Stimulated activated CD8-positive, alpha-beta memory T cell treated with anti-CD3 and anti-CD28 coated beads, Interleukin-12 subunit alpha, Interleukin-12 subunit beta, amount 100 ng/mL, for 4 hours (primary cell): ENCODE measurements at regions not wholly inside any gene's neighbourhood (a gene's known extent, or its start where the extent isn't known, plus 50 kb on each side); places are given as distances from the start of the nearest gene placed in this dataset.

Source experiments
- DNase-seq: peaks from one replicate; pipeline ENCODE4 v3.0.0-alpha.2; 2020; ENCODE audit warnings: low read depth

GRCh38 chr2:126793885-126794613 lies 104.6 kb upstream of the TEX51 start:
- no peak for DNase-seq

GRCh38 chr2:126795656-126796055 lies 103.0 kb upstream of the TEX51 start:
- no peak for DNase-seq

- no peak for DNase-seq
These were observed 101.6 kb upstream of the TEX51 start for GRCh38 chr2:126796931-126797621.

- no peak for DNase-seq
These were observed 100.9 kb upstream of the TEX51 start for GRCh38 chr2:126797622-126798275.

GRCh38 chr2:126798276-126799140 lies 100.2 kb upstream of the TEX51 start:
- no peak for DNase-seq

GRCh38 chr2:126799301-126799700 lies 99.4 kb upstream of the TEX51 start:
- DNase-seq = no peak

- no peak for DNase-seq
These were observed 97.2 kb upstream of the TEX51 start for GRCh38 chr2:126801473-126801872.

- no peak for DNase-seq
These were observed 96.4 kb upstream of the TEX51 start for GRCh38 chr2:126802316-126802715.

GRCh38 chr2:126802774-126803433 lies 95.8 kb upstream of the TEX51 start:
- DNase-seq = no peak

- no peak for DNase-seq
These were observed 95.3 kb upstream of the TEX51 start for GRCh38 chr2:126803434-126803775.

GRCh38 chr2:126804347-126804746 lies 94.3 kb upstream of the TEX51 start:
- DNase-seq = no peak

GRCh38 chr2:126808929-126809328 lies 89.8 kb upstream of the TEX51 start:
- no peak for DNase-seq

GRCh38 chr2:126809340-126809739 lies 89.3 kb upstream of the TEX51 start:
- no peak for DNase-seq

- DNase-seq = no peak
These were observed 88.7 kb upstream of the TEX51 start for GRCh38 chr2:126810001-126810400.

- no peak for DNase-seq
These were observed 87.6 kb upstream of the TEX51 start for GRCh38 chr2:126811101-126811500.

GRCh38 chr2:126817172-126817571 lies 81.5 kb upstream of the TEX51 start:
- DNase-seq = no peak

- DNase-seq = no peak
These were observed 76.6 kb upstream of the TEX51 start for GRCh38 chr2:126822115-126822514.

- DNase-seq = no peak
These were observed 75.8 kb upstream of the TEX51 start for GRCh38 chr2:126822921-126823320.

GRCh38 chr2:126823951-126824350 lies 74.7 kb upstream of the TEX51 start:
- DNase-seq = no peak

- DNase-seq = no peak
These were observed 74.0 kb upstream of the TEX51 start for GRCh38 chr2:126824663-126825062.

GRCh38 chr2:126825316-126825715 lies 73.4 kb upstream of the TEX51 start:
- no peak for DNase-seq

GRCh38 chr2:126826491-126826890 lies 72.2 kb upstream of the TEX51 start:
- no peak for DNase-seq
